ENCODE measurements at regions not wholly inside any gene's neighbourhood (a gene's known extent, or its start where the extent isn't known, plus 50 kb on each side); places are given as distances from the start of the nearest gene placed in this dataset.

- Histone ChIP-seq H4K20me1 (ENCODE audit: control insufficient read depth, insufficient read depth, low read depth, low read length) (no peaks in the 10 kb centered on the region), H3K4me3 (ENCODE audit: low read length) (no peak overlapping the region), H3F3A (ENCODE audit: control insufficient read depth, insufficient read depth) (no peaks in the 10 kb centered on the region), H3K27ac (ENCODE audit: low read depth, low read length) (no peak overlapping the region), H3K9me3 (ENCODE audit: control insufficient read depth, insufficient read depth, low read length) (no peaks in the 10 kb centered on the region), H3K4me1 (ENCODE audit: control insufficient read depth, low read length) (no peaks in the 10 kb centered on the region), H3K79me2 (ENCODE audit: control insufficient read depth, low read length) (no peaks in the 10 kb centered on the region), H3K4me2 (ENCODE audit: low read length) (no peak overlapping the region), H3K9me2 (replicated peaks; ENCODE audit: control insufficient read depth, low read length) (no peaks in the 10 kb centered on the region), H3K27me3 (ENCODE audit: control insufficient read depth, low read length) (no peaks in the 10 kb centered on the region), H3K36me3 (ENCODE audit: control insufficient read depth, low read length) (no peaks in the 10 kb centered on the region)
- no peak for TF ChIP-seq EZH2phosphoT487 (IDR thresholded peaks at IDR 0.05; ENCODE audit: borderline replicate concordance, low read length)
- TF ChIP-seq, protein P1, sequence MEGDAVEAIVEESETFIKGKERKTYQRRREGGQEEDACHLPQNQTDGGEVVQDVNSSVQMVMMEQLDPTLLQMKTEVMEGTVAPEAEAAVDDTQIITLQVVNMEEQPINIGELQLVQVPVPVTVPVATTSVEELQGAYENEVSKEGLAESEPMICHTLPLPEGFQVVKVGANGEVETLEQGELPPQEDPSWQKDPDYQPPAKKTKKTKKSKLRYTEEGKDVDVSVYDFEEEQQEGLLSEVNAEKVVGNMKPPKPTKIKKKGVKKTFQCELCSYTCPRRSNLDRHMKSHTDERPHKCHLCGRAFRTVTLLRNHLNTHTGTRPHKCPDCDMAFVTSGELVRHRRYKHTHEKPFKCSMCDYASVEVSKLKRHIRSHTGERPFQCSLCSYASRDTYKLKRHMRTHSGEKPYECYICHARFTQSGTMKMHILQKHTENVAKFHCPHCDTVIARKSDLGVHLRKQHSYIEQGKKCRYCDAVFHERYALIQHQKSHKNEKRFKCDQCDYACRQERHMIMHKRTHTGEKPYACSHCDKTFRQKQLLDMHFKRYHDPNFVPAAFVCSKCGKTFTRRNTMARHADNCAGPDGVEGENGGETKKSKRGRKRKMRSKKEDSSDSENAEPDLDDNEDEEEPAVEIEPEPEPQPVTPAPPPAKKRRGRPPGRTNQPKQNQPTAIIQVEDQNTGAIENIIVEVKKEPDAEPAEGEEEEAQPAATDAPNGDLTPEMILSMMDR (IDR thresholded peaks at IDR 0.05; ENCODE audit: low read depth, low read length, poor library complexity, severe bottlenecking): no peak
These were observed 474.0 kb downstream of the TFAP2B start for GRCh38 chr6:51292659-51293058.

- Histone ChIP-seq H3K4me1 (ENCODE audit: control insufficient read depth, low read length) (no peaks in the 10 kb centered on the region), H3K9me2 (replicated peaks; ENCODE audit: control insufficient read depth, low read length) (no peaks in the 10 kb centered on the region), H3K79me2 (ENCODE audit: control insufficient read depth, low read length) (no peaks in the 10 kb centered on the region), H4K20me1 (ENCODE audit: control insufficient read depth, insufficient read depth, low read depth, low read length) (no peaks in the 10 kb centered on the region), H3K4me3 (ENCODE audit: low read length) (no peak overlapping the region), H3F3A (ENCODE audit: control insufficient read depth, insufficient read depth) (no peaks in the 10 kb centered on the region), H3K27me3 (ENCODE audit: control insufficient read depth, low read length) (no peaks in the 10 kb centered on the region), H3K4me2 (ENCODE audit: low read length) (no peak overlapping the region), H3K27ac (ENCODE audit: low read depth, low read length) (no peak overlapping the region), H3K9me3 (ENCODE audit: control insufficient read depth, insufficient read depth, low read length) (no peaks in the 10 kb centered on the region), H3K36me3 (ENCODE audit: control insufficient read depth, low read length) (no peaks in the 10 kb centered on the region)
- no peak for TF ChIP-seq EZH2phosphoT487 (IDR thresholded peaks at IDR 0.05; ENCODE audit: borderline replicate concordance, low read length)
- TF ChIP-seq, protein P1 (IDR thresholded peaks at IDR 0.05; ENCODE audit: low read depth, low read length, poor library complexity, severe bottlenecking): no peak
These were observed 481.1 kb downstream of the TFAP2B start for GRCh38 chr6:51299621-51300380.

GRCh38 chr6:51300510-51300909, 481.8 kb downstream of the TFAP2B start:
- Histone ChIP-seq H3K9me2 (replicated peaks; ENCODE audit: control insufficient read depth, low read length) (no peaks in the 10 kb centered on the region), H3F3A (ENCODE audit: control insufficient read depth, insufficient read depth) (no peaks in the 10 kb centered on the region), H3K27me3 (ENCODE audit: control insufficient read depth, low read length) (no peaks in the 10 kb centered on the region), H3K27ac (ENCODE audit: low read depth, low read length) (no peak overlapping the region), H3K4me3 (ENCODE audit: low read length) (no peak overlapping the region), H3K4me1 (ENCODE audit: control insufficient read depth, low read length) (no peaks in the 10 kb centered on the region), H3K9me3 (ENCODE audit: control insufficient read depth, insufficient read depth, low read length) (no peaks in the 10 kb centered on the region), H3K36me3 (ENCODE audit: control insufficient read depth, low read length) (no peaks in the 10 kb centered on the region), H4K20me1 (ENCODE audit: control insufficient read depth, insufficient read depth, low read depth, low read length) (no peaks in the 10 kb centered on the region), H3K79me2 (ENCODE audit: control insufficient read depth, low read length) (no peaks in the 10 kb centered on the region), H3K4me2 (ENCODE audit: low read length) (no peak overlapping the region)
- no peak for TF ChIP-seq EZH2phosphoT487 (IDR thresholded peaks at IDR 0.05; ENCODE audit: borderline replicate concordance, low read length)
- TF ChIP-seq, protein P1 (IDR thresholded peaks at IDR 0.05; ENCODE audit: low read depth, low read length, poor library complexity, severe bottlenecking): no peak
